Fibroblast of the aortic adventitia (primary cell): ENCODE measurements at regions not wholly inside any gene's neighbourhood (a gene's known extent, or its start where the extent isn't known, plus 50 kb on each side); places are given as distances from the start of the nearest gene placed in this dataset.
A peak's percentile ranks its signal among the peaks of the same experiment; 100 is the strongest.

Experiments
- DNase-seq: peaks from one replicate; pipeline ENCODE4 v3.0.0-alpha.2; 2010; ENCODE audit warnings: low read depth
- H3K4me3 ChIP-seq: 2 replicates; pipeline ENCODE4 v1.5.1; 2011; ENCODE audit warnings: low read depth, mild to moderate bottlenecking, control low read depth, low read length, moderate library complexity
- CTCF ChIP-seq: IDR thresholded peaks from 2 replicates; pipeline ENCODE4 v1.5.1; 2011; ENCODE audit warnings: mild to moderate bottlenecking, low read length, control low read depth, inconsistent platforms; ENCODE audit not compliant: insufficient read depth

- DNase-seq: no peak
- no peak for TF ChIP-seq CTCF
- H3K4me3 ChIP-seq: no peak overlapping the region
Measured at GRCh38 chr13:74036373-74036772, 97.8 kb downstream of the KLF12 start.

GRCh38 chr13:74035896-74036295, 98.3 kb downstream of the KLF12 start:
- DNase-seq: no peak
- H3K4me3 ChIP-seq: no peak overlapping the region
- no peak for TF ChIP-seq CTCF

GRCh38 chr13:74032325-74032724, 101.9 kb downstream of the KLF12 start:
- peak overlapping the region; percentile 52 for H3K4me3 ChIP-seq

GRCh38 chr13:74027161-74027779, 106.9 kb downstream of the KLF12 start:
- H3K4me3 ChIP-seq: no peak overlapping the region
- no peak for DNase-seq
- TF ChIP-seq CTCF: no peak

More at GRCh38 chr13:74032325-74032724, 101.9 kb downstream of the KLF12 start:
- TF ChIP-seq CTCF: no peak
- no peak for DNase-seq

GRCh38 chr13:74026753-74027152, 107.5 kb downstream of the KLF12 start:
- DNase-seq: no peak
- no peak overlapping the region for H3K4me3 ChIP-seq
- TF ChIP-seq CTCF: no peak

- no peak for DNase-seq
- H3K4me3 ChIP-seq: no peak overlapping the region
- no peak for TF ChIP-seq CTCF
Measured at GRCh38 chr13:74025369-74025768, 108.8 kb downstream of the KLF12 start.

GRCh38 chr13:74024856-74025255, 109.3 kb downstream of the KLF12 start:
- TF ChIP-seq CTCF: no peak
- H3K4me3 ChIP-seq: no peak overlapping the region
- no peak for DNase-seq
